T-helper 1 cell treated with Interleukin-12 subunit alpha and Interleukin-12 subunit beta and Interleukin-4 antibody, amounts not matched to agents 30 μg/mL and 1 μg/mL, for 36 hours (primary cell): ENCODE measurements at regions not wholly inside any gene's neighbourhood (a gene's known extent, or its start where the extent isn't known, plus 50 kb on each side); places are given as distances from the start of the nearest gene placed in this dataset.

ENCODE experiments used
- H3K27ac Mint-ChIP-seq: one replicate; pipeline ENCODE4 v1.8.0; 2021; ENCODE audit warnings: mild to moderate bottlenecking, mixed read lengths
- H3K27me3 Mint-ChIP-seq: one replicate; pipeline ENCODE4 v1.8.0; 2021; ENCODE audit warnings: low read depth, mixed read lengths
- H3K36me3 Mint-ChIP-seq: one replicate; pipeline ENCODE4 v1.8.0; 2021; ENCODE audit warnings: low read depth, mixed read lengths
- H3K4me1 Mint-ChIP-seq: one replicate; pipeline ENCODE4 v1.8.0; 2021; ENCODE audit warnings: low read depth, mixed read lengths
- H3K4me3 Mint-ChIP-seq: one replicate; pipeline ENCODE4 v1.8.0; 2021; ENCODE audit warnings: mild to moderate bottlenecking, moderate library complexity, mixed read lengths
- H3K9me3 Mint-ChIP-seq: one replicate; pipeline ENCODE4 v1.8.0; 2021; ENCODE audit warnings: mixed read lengths

- peaks cover 8% of the 10 kb centered on the region for H3K9me3 Mint-ChIP-seq
- no peaks in the 10 kb centered on the region for H3K27me3 Mint-ChIP-seq
- no peak overlapping the region for H3K4me3 Mint-ChIP-seq
- no peak overlapping the region for H3K27ac Mint-ChIP-seq
- no peaks in the 10 kb centered on the region for H3K36me3 Mint-ChIP-seq
- no peaks in the 10 kb centered on the region for H3K4me1 Mint-ChIP-seq
Observed at GRCh38 chr2:33891616-33892015, 292.5 kb upstream of the FAM98A start.

GRCh38 chr2:33890686-33891085, 291.6 kb upstream of the FAM98A start:
- no peaks in the 10 kb centered on the region for H3K36me3 Mint-ChIP-seq
- H3K27me3 Mint-ChIP-seq, result no peaks in the 10 kb centered on the region
- peaks cover 8% of the 10 kb centered on the region for H3K9me3 Mint-ChIP-seq
- H3K4me1 Mint-ChIP-seq, result no peaks in the 10 kb centered on the region
- H3K4me3 Mint-ChIP-seq, result no peak overlapping the region
- H3K27ac Mint-ChIP-seq, result no peak overlapping the region

GRCh38 chr2:33877348-33878016, 278.4 kb upstream of the FAM98A start:
- Mint-ChIP-seq H3K9me3 (peaks cover 5% of the 10 kb centered on the region), H3K27me3 (no peaks in the 10 kb centered on the region), H3K4me3 (no peak overlapping the region), H3K27ac (no peak overlapping the region), H3K4me1 (no peaks in the 10 kb centered on the region), H3K36me3 (no peaks in the 10 kb centered on the region)

GRCh38 chr2:33873076-33873605, 274.0 kb upstream of the FAM98A start:
- Mint-ChIP-seq H3K36me3 (no peaks in the 10 kb centered on the region), H3K4me1 (no peaks in the 10 kb centered on the region), H3K9me3 (peaks cover 17% of the 10 kb centered on the region), H3K27me3 (no peaks in the 10 kb centered on the region), H3K4me3 (no peak overlapping the region), H3K27ac (no peak overlapping the region)

- H3K4me3 Mint-ChIP-seq, result no peak overlapping the region
- H3K4me1 Mint-ChIP-seq, result no peaks in the 10 kb centered on the region
- H3K36me3 Mint-ChIP-seq, result no peaks in the 10 kb centered on the region
- H3K9me3 Mint-ChIP-seq, result peaks cover 15% of the 10 kb centered on the region
- no peak overlapping the region for H3K27ac Mint-ChIP-seq
- no peaks in the 10 kb centered on the region for H3K27me3 Mint-ChIP-seq
Observed at GRCh38 chr2:33859811-33860461, 260.8 kb upstream of the FAM98A start.

- H3K36me3 Mint-ChIP-seq, result no peaks in the 10 kb centered on the region
- peaks cover 17% of the 10 kb centered on the region for H3K9me3 Mint-ChIP-seq
- no peak overlapping the region for H3K4me3 Mint-ChIP-seq
- no peak overlapping the region for H3K27ac Mint-ChIP-seq
- no peaks in the 10 kb centered on the region for H3K27me3 Mint-ChIP-seq
- H3K4me1 Mint-ChIP-seq, result no peaks in the 10 kb centered on the region
Observed at GRCh38 chr2:33859176-33859575, 260.1 kb upstream of the FAM98A start.

GRCh38 chr2:33848486-33848885, 249.4 kb upstream of the FAM98A start:
- H3K27me3 Mint-ChIP-seq, result no peaks in the 10 kb centered on the region
- H3K4me1 Mint-ChIP-seq, result no peaks in the 10 kb centered on the region
- H3K4me3 Mint-ChIP-seq, result no peak overlapping the region
- H3K27ac Mint-ChIP-seq, result no peak overlapping the region
- H3K9me3 Mint-ChIP-seq, result peaks cover 23% of the 10 kb centered on the region
- H3K36me3 Mint-ChIP-seq, result no peaks in the 10 kb centered on the region

- H3K27ac Mint-ChIP-seq, result no peak overlapping the region
- H3K4me1 Mint-ChIP-seq, result no peaks in the 10 kb centered on the region
- no peak overlapping the region for H3K4me3 Mint-ChIP-seq
- no peaks in the 10 kb centered on the region for H3K36me3 Mint-ChIP-seq
- H3K9me3 Mint-ChIP-seq, result no peaks in the 10 kb centered on the region
- no peaks in the 10 kb centered on the region for H3K27me3 Mint-ChIP-seq
Observed at GRCh38 chr2:33839791-33840190, 240.7 kb upstream of the FAM98A start.

- H3K9me3 Mint-ChIP-seq, result no peaks in the 10 kb centered on the region
- H3K27ac Mint-ChIP-seq, result no peak overlapping the region
- H3K36me3 Mint-ChIP-seq, result no peaks in the 10 kb centered on the region
- no peaks in the 10 kb centered on the region for H3K27me3 Mint-ChIP-seq
- no peak overlapping the region for H3K4me3 Mint-ChIP-seq
- no peaks in the 10 kb centered on the region for H3K4me1 Mint-ChIP-seq
Observed at GRCh38 chr2:33836628-33837027, 237.5 kb upstream of the FAM98A start.

GRCh38 chr2:33835911-33836310, 236.8 kb upstream of the FAM98A start:
- H3K36me3 Mint-ChIP-seq, result no peaks in the 10 kb centered on the region
- no peaks in the 10 kb centered on the region for H3K4me1 Mint-ChIP-seq
- H3K27ac Mint-ChIP-seq, result no peak overlapping the region
- H3K27me3 Mint-ChIP-seq, result no peaks in the 10 kb centered on the region
- no peaks in the 10 kb centered on the region for H3K9me3 Mint-ChIP-seq
- H3K4me3 Mint-ChIP-seq, result no peak overlapping the region

GRCh38 chr2:33822964-33823363, 223.9 kb upstream of the FAM98A start:
- Mint-ChIP-seq H3K27ac (no peak overlapping the region), H3K4me1 (no peaks in the 10 kb centered on the region), H3K4me3 (no peak overlapping the region), H3K36me3 (no peaks in the 10 kb centered on the region), H3K9me3 (peaks cover 7% of the 10 kb centered on the region), H3K27me3 (no peaks in the 10 kb centered on the region)

- Mint-ChIP-seq H3K4me1 (no peaks in the 10 kb centered on the region), H3K4me3 (no peak overlapping the region), H3K27ac (no peak overlapping the region), H3K9me3 (no peaks in the 10 kb centered on the region), H3K27me3 (no peaks in the 10 kb centered on the region), H3K36me3 (no peaks in the 10 kb centered on the region)
Observed at GRCh38 chr2:33812707-33813106, 213.6 kb upstream of the FAM98A start.

- Mint-ChIP-seq H3K4me3 (no peak overlapping the region), H3K9me3 (no peaks in the 10 kb centered on the region), H3K4me1 (no peaks in the 10 kb centered on the region), H3K27ac (no peak overlapping the region), H3K27me3 (no peaks in the 10 kb centered on the region), H3K36me3 (no peaks in the 10 kb centered on the region)
Observed at GRCh38 chr2:33810046-33810835, 211.1 kb upstream of the FAM98A start.

GRCh38 chr2:33806041-33806440, 206.9 kb upstream of the FAM98A start:
- H3K36me3 Mint-ChIP-seq, result no peaks in the 10 kb centered on the region

GRCh38 chr2:33804155-33804554, 205.1 kb upstream of the FAM98A start:
- Mint-ChIP-seq H3K4me1 (no peaks in the 10 kb centered on the region), H3K9me3 (no peaks in the 10 kb centered on the region), H3K27ac (no peak overlapping the region), H3K4me3 (no peak overlapping the region), H3K27me3 (no peaks in the 10 kb centered on the region), H3K36me3 (no peaks in the 10 kb centered on the region)

More at GRCh38 chr2:33806041-33806440, 206.9 kb upstream of the FAM98A start:
- no peak overlapping the region for H3K27ac Mint-ChIP-seq
- no peaks in the 10 kb centered on the region for H3K27me3 Mint-ChIP-seq
- no peaks in the 10 kb centered on the region for H3K4me1 Mint-ChIP-seq
- no peaks in the 10 kb centered on the region for H3K9me3 Mint-ChIP-seq
- H3K4me3 Mint-ChIP-seq, result no peak overlapping the region
